CD4-positive, CD25-positive, alpha-beta regulatory T cell (primary cell): ENCODE measurements at regions not wholly inside any gene's neighbourhood (a gene's known extent, or its start where the extent isn't known, plus 50 kb on each side); places are given as distances from the start of the nearest gene placed in this dataset.

Experiments
- ATAC-seq, 2 donors: fragments of 150-1000 bp; cut with Tn5 transposase; one replicate each; pipeline ENCODE4 v1.10.0; 2021; ENCODE audit warnings: low read depth in 2 of 2, moderate number of reproducible peaks in 2 of 2, moderate library complexity in 1 of 2
- DNase-seq, 3 donors: peaks; one replicate each; pipeline versions ENCODE4 v3.0.0 to v3.0.0-alpha.2; 2012 to 2022; ENCODE audit warnings: mixed read lengths in 1 of 3
- H3K27ac ChIP-seq: one replicate; pipeline ENCODE4 v1.7.0; 2013; ENCODE audit warnings: mild to moderate bottlenecking, low read length; ENCODE audit not compliant: insufficient read depth, poor library complexity, severe bottlenecking
- H3K27me3 ChIP-seq: one replicate; pipeline ENCODE4 v1.7.0; 2013; ENCODE audit warnings: low read length; ENCODE audit not compliant: control insufficient read depth, insufficient read depth
- H3K36me3 ChIP-seq: one replicate; pipeline ENCODE4 v1.7.0; 2013; ENCODE audit warnings: mild to moderate bottlenecking, low read length, moderate library complexity; ENCODE audit not compliant: control insufficient read depth, insufficient read depth
- H3K4me1 ChIP-seq: 2 replicates; pipeline ENCODE4 v1.7.0; 2013; ENCODE audit warnings: mild to moderate bottlenecking, low read length; ENCODE audit not compliant: insufficient read depth, control insufficient read depth, poor library complexity, severe bottlenecking
- H3K4me3 ChIP-seq: one replicate; pipeline ENCODE4 v1.7.0; 2013; ENCODE audit warnings: low read depth, mild to moderate bottlenecking, low read length, moderate library complexity
- H3K9me3 ChIP-seq, 2 experiments: 1 replicate in 1 of 2; 2 replicates in 1 of 2; pipeline ENCODE4 v1.7.0; 2013; ENCODE audit warnings: low read length in 2 of 2, mild to moderate bottlenecking in 1 of 2, moderate library complexity in 1 of 2; ENCODE audit not compliant: control insufficient read depth in 2 of 2
- H3K27ac Mint-ChIP-seq, 3 donors: one replicate each; pipeline ENCODE4 v1.8.0; 2020 to 2022; ENCODE audit warnings: mild to moderate bottlenecking in 3 of 3, mixed read lengths in 3 of 3, moderate library complexity in 2 of 3
- H3K27me3 Mint-ChIP-seq: one replicate; pipeline ENCODE4 v1.8.0; 2022; ENCODE audit warnings: mild to moderate bottlenecking, mixed read lengths
- H3K36me3 Mint-ChIP-seq: one replicate; pipeline ENCODE4 v1.8.0; 2020; ENCODE audit warnings: mixed read lengths
- H3K4me1 Mint-ChIP-seq, 4 donors: one replicate each; pipeline ENCODE4 v1.8.0; 2020 to 2022; ENCODE audit warnings: mixed read lengths in 4 of 4, mild to moderate bottlenecking in 1 of 4
- H3K4me3 Mint-ChIP-seq, 4 donors: one replicate each; pipeline ENCODE4 v1.8.0; 2020 to 2022; ENCODE audit warnings: mild to moderate bottlenecking in 4 of 4, mixed read lengths in 4 of 4, moderate library complexity in 3 of 4
- H3K9me3 Mint-ChIP-seq, 7 donors: one replicate each; pipeline ENCODE4 v1.8.0; 2020 to 2022; ENCODE audit warnings: mixed read lengths in 7 of 7, mild to moderate bottlenecking in 3 of 7, moderate library complexity in 2 of 7

- no peaks in the 10 kb centered on the region for H3K4me1 Mint-ChIP-seq
- H3K27me3 Mint-ChIP-seq: no peaks in the 10 kb centered on the region
- H3K9me3 Mint-ChIP-seq: peaks cover 1 to 12% (median 8%) of the 10 kb centered on the region in 7 donors
- Histone ChIP-seq H3K4me3 (no peak overlapping the region), H3K9me3 (no peaks in the 10 kb centered on the region), H3K27ac (no peak overlapping the region), H3K4me1 (no peaks in the 10 kb centered on the region), H3K36me3 (no peaks in the 10 kb centered on the region), H3K27me3 (no peaks in the 10 kb centered on the region)
- ATAC-seq (no peak), DNase-seq (no peak)
- no peak overlapping the region for H3K4me3 Mint-ChIP-seq
- no peaks in the 10 kb centered on the region for H3K36me3 Mint-ChIP-seq
- H3K27ac Mint-ChIP-seq: no peak overlapping the region
These were observed 314.1 kb upstream of the SLC35B3 start for GRCh38 chr6:8749465-8749864.

GRCh38 chr6:8743170-8743745 is 307.9 kb upstream of the SLC35B3 start:
- peak overlapping the region in 1 of 3 donors; percentile 49 for H3K27ac Mint-ChIP-seq
- H3K4me3 Mint-ChIP-seq: peak overlapping the region in 2 of 4 donors; percentile 53 to 64
- no peaks in the 10 kb centered on the region for H3K27me3 Mint-ChIP-seq
- Histone ChIP-seq H3K4me3 (peak overlapping the region; percentile 58), H3K27ac (no peak overlapping the region), H3K9me3 (no peaks in the 10 kb centered on the region), H3K4me1 (peaks cover 3% of the 10 kb centered on the region), H3K27me3 (no peaks in the 10 kb centered on the region), H3K36me3 (no peaks in the 10 kb centered on the region)
- no peaks in the 10 kb centered on the region for H3K36me3 Mint-ChIP-seq
- DNase-seq (no peak), ATAC-seq (no peak)
- peaks cover 0 to 7% (median 1%) of the 10 kb centered on the region in 4 donors for H3K4me1 Mint-ChIP-seq
- peaks cover 1 to 31% (median 10%) of the 10 kb centered on the region in 7 donors for H3K9me3 Mint-ChIP-seq

- Histone ChIP-seq H3K4me3 (no peak overlapping the region), H3K27me3 (no peaks in the 10 kb centered on the region), H3K27ac (no peak overlapping the region), H3K4me1 (peaks cover 3% of the 10 kb centered on the region), H3K9me3 (no peaks in the 10 kb centered on the region), H3K36me3 (no peaks in the 10 kb centered on the region)
- no peaks in the 10 kb centered on the region for H3K27me3 Mint-ChIP-seq
- H3K4me1 Mint-ChIP-seq: peaks cover 0 to 7% (median 1%) of the 10 kb centered on the region in 4 donors
- H3K36me3 Mint-ChIP-seq: no peaks in the 10 kb centered on the region
- no peak for ATAC-seq
- H3K4me3 Mint-ChIP-seq: no peak overlapping the region
- no peak for DNase-seq
- no peak overlapping the region for H3K27ac Mint-ChIP-seq
- H3K9me3 Mint-ChIP-seq: peaks cover 2 to 32% (median 4%) of the 10 kb centered on the region in 7 donors
These were observed 304.1 kb upstream of the SLC35B3 start for GRCh38 chr6:8739454-8739853.

GRCh38 chr6:8738951-8739350 is 303.6 kb upstream of the SLC35B3 start:
- no peaks in the 10 kb centered on the region for H3K36me3 ChIP-seq
- H3K4me1 ChIP-seq: peaks cover 3% of the 10 kb centered on the region
- Mint-ChIP-seq H3K9me3 (peaks cover 2 to 32% (median 4%) of the 10 kb centered on the region in 7 donors), H3K36me3 (no peaks in the 10 kb centered on the region), H3K27me3 (no peaks in the 10 kb centered on the region), H3K4me1 (peaks cover 0 to 6% (median 1%) of the 10 kb centered on the region in 4 donors), H3K27ac (no peak overlapping the region), H3K4me3 (no peak overlapping the region)
- H3K4me3 ChIP-seq: no peak overlapping the region
- H3K27me3 ChIP-seq: no peaks in the 10 kb centered on the region
- no peak overlapping the region for H3K27ac ChIP-seq
- ATAC-seq (no peak), DNase-seq (no peak)
- no peaks in the 10 kb centered on the region for H3K9me3 ChIP-seq

GRCh38 chr6:8736156-8736895 is 301.0 kb upstream of the SLC35B3 start:
- Histone ChIP-seq H3K4me3 (no peak overlapping the region), H3K27ac (no peak overlapping the region), H3K4me1 (no peaks in the 10 kb centered on the region), H3K9me3 (peaks cover 0 to 8% of the 10 kb centered on the region in 2 experiments), H3K27me3 (no peaks in the 10 kb centered on the region), H3K36me3 (no peaks in the 10 kb centered on the region)
- no peak overlapping the region for H3K4me3 Mint-ChIP-seq
- H3K36me3 Mint-ChIP-seq: no peaks in the 10 kb centered on the region
- peaks cover 0 to 31% (median 4%) of the 10 kb centered on the region in 7 donors for H3K9me3 Mint-ChIP-seq
- ATAC-seq (no peak), DNase-seq (no peak)
- no peaks in the 10 kb centered on the region for H3K4me1 Mint-ChIP-seq
- no peak overlapping the region for H3K27ac Mint-ChIP-seq
- no peaks in the 10 kb centered on the region for H3K27me3 Mint-ChIP-seq

- DNase-seq (no peak), ATAC-seq (no peak)
- Histone ChIP-seq H3K36me3 (no peaks in the 10 kb centered on the region), H3K27me3 (no peaks in the 10 kb centered on the region), H3K27ac (no peak overlapping the region), H3K9me3 (peaks cover 0 to 8% of the 10 kb centered on the region in 2 experiments), H3K4me3 (no peak overlapping the region), H3K4me1 (no peaks in the 10 kb centered on the region)
- Mint-ChIP-seq H3K36me3 (no peaks in the 10 kb centered on the region), H3K4me3 (no peak overlapping the region), H3K9me3 (peaks cover 0 to 16% (median 4%) of the 10 kb centered on the region in 7 donors), H3K4me1 (no peaks in the 10 kb centered on the region), H3K27ac (no peak overlapping the region), H3K27me3 (no peaks in the 10 kb centered on the region)
These were observed 298.5 kb upstream of the SLC35B3 start for GRCh38 chr6:8733879-8734278.

- DNase-seq (no peak), ATAC-seq (no peak)
- no peaks in the 10 kb centered on the region for H3K27me3 ChIP-seq
- Mint-ChIP-seq H3K9me3 (peaks cover 0 to 11% (median 4%) of the 10 kb centered on the region in 7 donors), H3K36me3 (no peaks in the 10 kb centered on the region), H3K27me3 (no peaks in the 10 kb centered on the region), H3K27ac (no peak overlapping the region), H3K4me1 (no peaks in the 10 kb centered on the region), H3K4me3 (no peak overlapping the region)
- no peak overlapping the region for H3K4me3 ChIP-seq
- peaks cover 0 to 8% of the 10 kb centered on the region in 2 experiments for H3K9me3 ChIP-seq
- no peaks in the 10 kb centered on the region for H3K36me3 ChIP-seq
- no peak overlapping the region for H3K27ac ChIP-seq
- no peaks in the 10 kb centered on the region for H3K4me1 ChIP-seq
These were observed 296.5 kb upstream of the SLC35B3 start for GRCh38 chr6:8731874-8732273.
